Astrocyte of the cerebellum (primary cell): ENCODE measurements at regions not wholly inside any gene's neighbourhood (a gene's known extent, or its start where the extent isn't known, plus 50 kb on each side); places are given as distances from the start of the nearest gene placed in this dataset.

ENCODE experiments used
- DNase-seq: peaks from one replicate; pipeline ENCODE4 v3.0.0-alpha.2; 2011; ENCODE audit warnings: low read depth
- H3K4me3 ChIP-seq: 2 replicates; pipeline ENCODE4 v1.5.1; 2011; ENCODE audit warnings: mild to moderate bottlenecking, low read depth, low read length, moderate library complexity
- in situ Hi-C: cut with HindIII; loops from 2 replicates; pipeline ENCODE4 v1.10.0; 2017; ENCODE audit warnings: low sequenced_read_pairs
- TF ChIP-seq, protein P1 (sequence below): IDR thresholded peaks from 2 replicates; pipeline ENCODE4 v1.5.1; 2012; ENCODE audit warnings: low read length, low read depth, moderate library complexity, mild to moderate bottlenecking; ENCODE audit errors: missing control alignments

- TF ChIP-seq, protein P1, sequence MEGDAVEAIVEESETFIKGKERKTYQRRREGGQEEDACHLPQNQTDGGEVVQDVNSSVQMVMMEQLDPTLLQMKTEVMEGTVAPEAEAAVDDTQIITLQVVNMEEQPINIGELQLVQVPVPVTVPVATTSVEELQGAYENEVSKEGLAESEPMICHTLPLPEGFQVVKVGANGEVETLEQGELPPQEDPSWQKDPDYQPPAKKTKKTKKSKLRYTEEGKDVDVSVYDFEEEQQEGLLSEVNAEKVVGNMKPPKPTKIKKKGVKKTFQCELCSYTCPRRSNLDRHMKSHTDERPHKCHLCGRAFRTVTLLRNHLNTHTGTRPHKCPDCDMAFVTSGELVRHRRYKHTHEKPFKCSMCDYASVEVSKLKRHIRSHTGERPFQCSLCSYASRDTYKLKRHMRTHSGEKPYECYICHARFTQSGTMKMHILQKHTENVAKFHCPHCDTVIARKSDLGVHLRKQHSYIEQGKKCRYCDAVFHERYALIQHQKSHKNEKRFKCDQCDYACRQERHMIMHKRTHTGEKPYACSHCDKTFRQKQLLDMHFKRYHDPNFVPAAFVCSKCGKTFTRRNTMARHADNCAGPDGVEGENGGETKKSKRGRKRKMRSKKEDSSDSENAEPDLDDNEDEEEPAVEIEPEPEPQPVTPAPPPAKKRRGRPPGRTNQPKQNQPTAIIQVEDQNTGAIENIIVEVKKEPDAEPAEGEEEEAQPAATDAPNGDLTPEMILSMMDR: no peak
- no peak for DNase-seq
- in situ Hi-C loops: no loop called here
- no peak overlapping the region for H3K4me3 ChIP-seq
Measured at GRCh38 chr12:63326260-63326659, 175.3 kb upstream of the AVPR1A start.

DNA sequence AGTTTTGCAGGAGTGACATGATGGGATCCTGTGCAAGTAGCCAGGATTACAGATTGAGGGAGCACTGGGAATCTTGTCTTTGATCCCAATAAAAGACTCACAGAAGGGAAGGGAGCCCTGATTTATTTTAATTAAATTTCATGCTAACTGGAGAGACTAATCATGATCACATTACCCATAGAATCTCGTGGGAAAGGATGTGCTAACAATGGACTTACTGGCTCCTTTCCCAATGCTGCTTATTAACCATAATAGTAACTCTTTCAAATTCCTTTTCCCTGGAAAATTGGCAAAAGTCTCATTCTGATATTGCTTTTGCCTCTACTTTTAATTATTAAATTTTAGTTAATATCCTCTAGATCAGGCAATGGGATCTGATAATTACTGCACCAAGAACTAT is 174.8 kb upstream of the AVPR1A start:
- DNase-seq: no peak
- H3K4me3 ChIP-seq: no peak overlapping the region
- in situ Hi-C loops: no loop called here
- TF ChIP-seq, protein P1: no peak

GRCh38 chr12:63323942-63324341 is 172.9 kb upstream of the AVPR1A start:
- in situ Hi-C loops: no loop called here
- DNase-seq: no peak
- TF ChIP-seq, protein P1: no peak
- H3K4me3 ChIP-seq: no peak overlapping the region

GRCh38 chr12:63321373-63321772 is 170.4 kb upstream of the AVPR1A start:
- no peak overlapping the region for H3K4me3 ChIP-seq
- DNase-seq: no peak
- TF ChIP-seq, protein P1: no peak
- in situ Hi-C loops: no loop called here

DNA sequence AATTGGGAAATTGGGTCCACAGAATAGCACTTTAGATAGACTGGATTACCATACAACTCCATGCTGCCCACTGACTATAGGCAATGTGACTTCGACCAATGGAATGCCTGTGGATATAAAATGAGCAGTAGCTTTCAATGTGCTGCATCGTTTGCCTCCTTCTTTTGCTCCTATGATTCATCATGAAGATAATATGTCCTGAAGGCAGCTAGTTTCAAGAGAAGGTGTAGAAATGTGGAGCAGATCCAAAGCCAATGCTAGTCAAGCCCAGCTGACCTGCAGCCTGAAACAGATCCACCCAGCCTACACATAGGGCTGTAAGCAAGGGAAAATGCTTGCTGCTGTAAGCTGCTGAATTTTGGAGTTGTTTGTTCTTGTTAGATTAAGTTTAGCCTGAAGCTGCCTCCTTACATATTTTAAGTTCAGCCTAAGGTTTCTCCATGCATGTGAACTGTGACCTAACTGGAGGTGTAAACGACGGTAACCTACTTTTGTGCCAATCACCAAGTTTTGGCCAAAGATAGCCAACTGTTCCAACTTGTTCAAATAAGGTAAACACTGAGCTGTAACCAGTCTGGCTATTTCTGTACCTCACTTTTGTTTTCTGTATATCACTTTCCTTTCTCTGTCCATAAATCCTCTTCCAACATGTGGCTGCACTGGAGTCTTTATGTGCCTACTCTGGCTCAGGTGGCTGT is 169.1 kb upstream of the AVPR1A start:
- in situ Hi-C loops: no loop called here
- no peak for DNase-seq
- H3K4me3 ChIP-seq: no peak overlapping the region
- TF ChIP-seq, protein P1: no peak

DNA sequence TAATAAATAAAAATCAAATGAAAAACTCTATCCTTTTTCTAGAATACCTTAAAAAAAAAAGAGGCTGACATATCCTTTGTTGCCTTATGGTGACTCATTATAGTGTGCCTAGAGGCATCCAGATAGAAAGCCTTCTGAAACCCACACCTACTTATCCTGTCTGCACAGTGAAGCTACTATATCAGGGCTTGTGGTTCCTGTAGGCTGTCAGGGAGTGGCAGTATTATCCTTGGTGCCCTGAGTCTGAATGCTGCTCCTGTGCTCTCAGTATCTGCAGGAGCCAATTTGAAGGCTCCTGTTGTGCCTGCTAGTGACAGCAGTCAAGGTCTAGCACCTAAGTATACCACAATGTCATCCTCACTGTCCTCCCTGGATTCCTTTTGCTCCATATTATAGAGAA is 168.4 kb upstream of the AVPR1A start:
- no peak for DNase-seq
- H3K4me3 ChIP-seq: no peak overlapping the region
- in situ Hi-C loops: no loop called here
- TF ChIP-seq, protein P1: no peak
